Stimulated activated CD4-positive, alpha-beta T cell treated with anti-CD3 and anti-CD28 coated beads, Interleukin-2, amount 100 ng/mL, for 4 hours (primary cell): ENCODE measurements at regions not wholly inside any gene's neighbourhood (a gene's known extent, or its start where the extent isn't known, plus 50 kb on each side); places are given as distances from the start of the nearest gene placed in this dataset.
"Not testable (repeated sequence)": the region's sequence is repeated elsewhere in the genome, so short reads cannot be mapped to it uniquely, and the experiment has no call there.

Experiments
- DNase-seq: peaks from one replicate; pipeline ENCODE4 v3.0.0-alpha.2; 2020; ENCODE audit warnings: low read depth

DNA sequence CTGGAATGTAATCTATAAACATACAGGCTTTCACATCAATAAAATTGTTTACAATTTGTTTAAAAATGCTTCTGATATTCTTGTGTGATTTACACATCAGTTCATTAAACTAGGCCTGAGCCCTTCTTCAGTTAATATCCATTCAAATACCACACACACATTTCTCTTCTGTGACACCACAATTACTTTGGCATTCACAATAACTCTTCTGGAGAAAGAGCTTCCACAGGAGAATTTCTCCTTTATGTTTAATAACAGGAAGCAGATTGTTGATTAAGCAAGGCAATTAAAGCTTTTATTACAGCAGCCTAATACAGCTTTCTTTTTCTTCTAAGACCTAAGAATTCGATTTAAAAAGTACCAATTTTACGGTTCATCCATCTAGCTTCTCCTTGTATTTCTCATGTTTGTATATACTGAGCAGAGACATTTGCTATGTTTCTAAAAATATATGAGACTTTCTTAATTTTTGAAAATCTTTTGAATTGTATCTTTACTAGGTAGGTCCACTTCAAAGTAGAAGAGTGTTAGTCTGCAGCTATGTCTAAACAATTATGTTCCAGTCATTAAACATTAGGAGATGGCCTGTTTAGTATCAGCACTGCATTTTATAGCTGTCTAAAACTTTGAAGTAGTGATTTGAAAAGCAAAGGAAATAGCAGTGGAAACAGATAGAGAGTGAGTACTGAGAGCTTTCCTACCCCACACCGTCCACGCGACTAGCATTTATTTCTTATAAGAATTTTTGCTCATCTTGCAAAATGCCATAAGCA lies 511.1 kb upstream of the UBE2E2 start:
- DNase-seq, result no peak

DNA sequence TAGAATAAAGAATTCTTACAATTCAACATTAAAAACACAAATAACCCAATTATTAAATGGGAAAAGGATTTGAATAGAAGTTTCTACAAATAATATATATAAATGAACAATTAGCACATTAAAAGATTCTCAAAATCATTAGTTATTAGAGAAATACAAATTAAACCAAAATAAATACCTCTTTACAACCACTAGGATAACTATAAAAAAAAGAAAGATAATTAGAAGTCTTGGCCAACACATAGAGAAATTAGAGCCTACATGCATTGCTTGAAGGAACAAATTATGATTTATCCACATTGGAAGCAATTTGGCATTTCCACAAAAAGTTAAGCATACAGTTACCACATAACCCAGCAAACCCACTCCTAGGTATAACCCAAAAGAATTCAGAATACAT lies 502.3 kb upstream of the UBE2E2 start:
- no peak for DNase-seq

DNA sequence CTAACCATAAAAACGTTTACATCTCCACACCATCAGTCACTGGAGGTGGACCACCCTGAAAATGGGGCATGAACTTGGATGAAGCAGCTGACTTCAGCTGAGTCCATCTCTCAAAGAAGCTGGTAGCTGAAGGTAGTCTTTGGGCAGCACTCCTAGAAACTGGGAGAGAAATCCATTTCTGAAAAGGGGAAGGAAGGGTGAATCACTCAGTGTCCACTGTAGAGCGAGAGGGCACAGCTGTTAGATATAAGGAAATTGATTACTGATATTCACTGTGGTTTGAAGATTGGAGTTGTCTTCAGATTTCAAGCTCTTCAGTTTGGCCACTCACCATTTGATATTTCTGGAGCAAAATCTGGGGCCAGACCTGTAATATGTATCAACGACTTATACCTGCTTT lies 499.0 kb upstream of the UBE2E2 start:
- no peak for DNase-seq

DNA sequence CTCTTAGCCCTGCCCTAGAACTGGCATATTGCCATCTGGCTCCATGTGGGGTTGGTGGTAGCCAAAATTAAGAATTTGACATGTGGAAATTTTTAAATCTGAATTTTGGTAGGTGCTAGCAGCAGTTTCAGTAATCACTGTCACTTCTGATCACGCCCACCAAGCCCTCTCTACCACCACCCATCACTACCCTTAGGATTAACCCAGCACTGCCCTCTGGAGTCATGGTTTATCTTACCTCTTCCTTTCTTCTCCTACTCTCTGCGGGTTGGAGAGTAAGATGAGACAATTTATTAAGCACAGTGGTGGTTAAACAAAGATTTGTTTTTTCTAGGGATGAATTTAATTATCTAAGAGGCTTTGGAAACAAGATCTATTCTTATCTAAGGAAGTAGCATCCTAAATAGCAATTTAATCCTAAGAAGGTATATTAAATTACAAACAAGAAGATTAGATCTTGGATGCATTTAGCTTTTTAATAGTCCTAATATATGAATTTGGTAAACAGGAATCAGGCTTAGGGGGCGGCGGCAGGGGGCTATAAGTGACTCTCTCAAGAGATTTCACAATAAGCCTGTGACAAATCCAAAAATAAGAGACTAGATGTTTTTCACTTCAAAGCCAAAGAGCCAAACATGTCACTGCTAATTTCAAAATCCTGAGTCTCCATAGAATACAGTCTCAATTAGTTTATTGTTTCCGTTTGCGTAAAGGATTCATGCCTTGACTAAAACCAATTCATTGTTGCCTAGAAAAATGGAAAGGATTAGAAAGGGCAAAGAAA lies 498.4 kb upstream of the UBE2E2 start:
- DNase-seq, result no peak

DNA sequence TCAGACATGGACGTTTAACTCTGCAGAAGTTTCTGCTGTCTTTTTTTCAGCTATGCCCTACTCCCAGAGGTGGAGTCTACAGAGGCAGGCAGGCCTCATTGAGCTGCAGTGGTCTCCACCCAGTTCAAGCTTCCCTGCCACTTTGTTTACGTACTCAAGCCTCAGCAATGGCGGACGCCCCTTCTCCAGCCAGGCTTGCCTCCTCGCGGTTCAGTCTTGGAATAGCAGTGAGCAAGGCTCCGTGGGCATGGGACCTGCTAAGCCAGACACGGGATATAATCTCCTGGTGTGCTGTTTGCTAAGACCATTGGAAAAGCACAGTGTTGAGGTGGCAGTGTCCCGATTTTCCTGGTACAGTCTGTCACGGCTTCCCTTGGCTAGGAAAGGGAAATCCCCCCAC lies 496.2 kb upstream of the UBE2E2 start:
- DNase-seq, result not testable (repeated sequence)

DNA sequence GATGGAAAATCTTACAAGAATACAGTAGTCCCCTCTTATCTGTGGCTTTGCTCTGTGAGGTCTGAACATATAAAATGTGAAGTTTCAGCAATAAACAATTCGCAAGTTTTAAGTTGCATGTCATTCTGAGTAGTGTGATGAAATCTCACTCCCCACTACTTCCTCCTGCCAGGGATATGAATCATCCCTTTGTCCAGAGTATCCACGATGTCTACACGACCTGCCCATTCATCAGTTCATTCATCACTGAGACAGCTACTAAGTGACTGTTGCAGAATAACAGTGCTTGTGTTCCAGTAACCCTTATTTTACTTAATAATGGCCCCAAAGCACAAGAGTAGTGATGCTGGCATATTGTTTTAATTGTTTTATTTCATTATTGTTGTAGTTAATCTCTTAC lies 489.2 kb upstream of the UBE2E2 start:
- DNase-seq, result no peak

DNA sequence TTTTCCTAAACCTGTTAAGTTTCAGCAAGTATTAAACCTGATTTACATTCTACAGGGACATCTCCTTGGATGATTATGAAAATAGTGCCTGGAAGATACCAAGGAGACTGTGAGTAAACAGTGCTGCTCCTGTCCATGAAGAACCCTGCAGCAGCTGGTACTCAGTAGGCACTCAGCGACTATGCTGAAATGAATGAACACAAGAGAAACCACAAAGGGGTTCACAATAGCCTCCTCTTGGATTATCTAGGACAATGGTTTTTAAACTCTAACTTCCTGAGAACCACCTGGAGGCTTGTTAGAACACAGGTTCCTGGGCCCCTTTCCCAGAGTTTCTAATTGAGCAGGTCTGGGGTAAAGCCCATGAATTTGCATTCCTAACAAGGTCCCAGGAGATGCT lies 488.4 kb upstream of the UBE2E2 start:
- DNase-seq, result no peak

DNA sequence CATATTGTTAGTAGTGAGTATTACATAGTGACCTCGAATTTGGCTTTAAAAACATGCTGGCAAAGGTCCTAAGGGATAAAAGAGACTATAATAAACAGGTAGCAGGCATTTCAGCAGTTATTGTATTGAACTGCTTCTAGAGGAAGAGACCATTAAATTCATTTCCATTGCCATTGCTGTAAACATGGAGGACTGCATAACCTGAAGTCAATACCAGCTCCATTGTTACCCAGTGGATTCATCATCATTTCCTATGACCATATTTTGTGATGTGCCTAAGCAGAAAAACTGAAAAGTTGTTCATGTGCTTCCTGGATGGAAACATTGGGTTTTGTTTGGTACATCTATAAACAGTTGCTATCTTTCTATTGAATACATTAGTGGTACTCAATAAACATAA lies 482.5 kb upstream of the UBE2E2 start:
- no peak for DNase-seq

DNA sequence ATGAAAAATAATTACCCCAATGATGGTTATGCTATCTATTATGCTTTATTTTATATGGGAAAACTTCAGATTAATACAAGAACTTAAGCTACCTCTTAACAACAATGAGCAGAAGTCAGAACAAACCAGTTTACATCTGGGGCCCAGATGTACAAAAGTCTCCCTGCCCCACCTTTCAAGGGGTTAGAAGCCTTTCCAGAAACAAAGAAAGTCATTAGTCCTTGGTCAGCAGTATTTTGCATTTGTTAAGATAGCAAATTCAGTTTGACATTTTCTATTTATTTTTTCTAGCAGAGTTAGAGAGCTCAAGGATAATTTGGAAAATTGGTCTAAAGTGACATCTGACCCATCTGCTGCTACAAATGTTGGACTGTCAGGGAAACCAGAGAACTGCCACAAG lies 478.7 kb upstream of the UBE2E2 start:
- no peak for DNase-seq

DNA sequence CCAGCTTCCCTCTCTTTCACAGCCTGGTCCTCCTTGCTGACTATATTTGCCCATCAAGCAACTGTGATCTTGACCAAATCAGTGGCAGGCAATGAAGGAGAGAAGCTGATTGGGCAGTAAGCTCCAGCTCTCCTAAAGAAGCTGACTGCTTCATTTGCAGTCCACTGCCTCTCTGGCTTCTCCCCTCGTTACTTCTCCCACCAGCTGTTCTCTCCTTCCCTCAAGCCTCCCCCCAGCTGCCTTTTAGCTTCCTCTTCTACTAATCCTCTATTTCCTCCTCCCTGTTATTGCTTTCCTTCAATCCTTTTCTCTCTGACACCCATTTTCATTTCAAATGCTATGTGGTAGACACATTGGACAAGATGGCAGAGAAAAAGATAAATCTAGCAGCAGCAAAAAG lies 474.7 kb upstream of the UBE2E2 start:
- DNase-seq, result no peak

DNA sequence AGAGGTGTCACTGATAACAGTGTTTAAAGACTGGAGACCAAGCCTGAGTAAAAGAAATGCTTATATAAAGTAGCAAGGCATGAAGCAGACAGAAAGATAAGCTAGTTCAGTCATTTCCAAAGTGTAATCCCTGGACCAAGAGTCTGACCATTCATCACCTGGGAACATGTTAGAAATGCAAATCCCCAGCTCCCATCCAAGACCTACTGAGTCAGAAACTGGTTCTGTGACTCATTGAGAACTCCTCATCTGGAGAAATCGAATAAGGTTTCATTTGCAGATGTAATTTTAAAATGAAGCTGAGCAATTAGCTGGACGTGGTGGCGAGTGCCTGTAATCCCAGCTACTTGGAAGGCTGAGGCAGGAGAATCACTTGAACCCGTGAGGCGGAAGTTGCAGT lies 473.9 kb upstream of the UBE2E2 start:
- DNase-seq, result no peak

DNA sequence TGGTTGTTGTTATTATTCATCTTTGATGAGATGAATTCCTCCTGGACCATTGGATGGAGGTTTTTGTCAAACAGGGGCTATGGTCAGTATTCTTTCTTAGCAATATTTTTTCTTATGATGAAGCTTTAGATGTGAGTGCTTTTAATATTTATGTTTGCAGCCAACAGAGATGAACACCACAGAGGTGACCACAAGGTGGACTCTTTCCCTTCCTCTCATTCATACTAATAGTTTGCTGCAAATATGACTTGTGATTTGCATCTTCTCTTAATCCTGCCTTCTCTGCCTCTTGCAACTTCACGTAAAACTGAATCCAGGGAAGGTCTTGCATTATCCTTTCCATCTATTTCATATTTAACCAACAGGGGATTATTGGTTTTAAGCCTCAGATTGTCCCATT lies 473.1 kb upstream of the UBE2E2 start:
- DNase-seq, result no peak

DNA sequence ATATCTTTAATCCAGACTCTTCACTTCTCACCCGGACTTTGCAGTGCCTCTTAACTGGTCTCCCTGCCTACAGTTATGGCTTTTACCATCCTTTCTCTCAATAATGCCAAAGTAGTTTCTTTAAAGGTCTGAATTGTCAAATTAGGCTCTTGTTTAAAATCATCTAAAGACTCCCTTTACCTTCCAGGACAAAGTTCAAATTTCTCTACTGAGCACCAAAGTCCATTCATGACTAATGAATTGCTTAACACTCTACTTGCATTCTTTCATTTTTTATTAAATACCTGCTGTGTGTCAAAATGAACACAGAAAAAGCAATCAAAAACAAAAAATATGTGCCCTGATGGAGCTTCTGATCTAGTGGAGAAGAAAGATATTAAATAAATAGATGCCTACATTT lies 472.4 kb upstream of the UBE2E2 start:
- no peak for DNase-seq

DNA sequence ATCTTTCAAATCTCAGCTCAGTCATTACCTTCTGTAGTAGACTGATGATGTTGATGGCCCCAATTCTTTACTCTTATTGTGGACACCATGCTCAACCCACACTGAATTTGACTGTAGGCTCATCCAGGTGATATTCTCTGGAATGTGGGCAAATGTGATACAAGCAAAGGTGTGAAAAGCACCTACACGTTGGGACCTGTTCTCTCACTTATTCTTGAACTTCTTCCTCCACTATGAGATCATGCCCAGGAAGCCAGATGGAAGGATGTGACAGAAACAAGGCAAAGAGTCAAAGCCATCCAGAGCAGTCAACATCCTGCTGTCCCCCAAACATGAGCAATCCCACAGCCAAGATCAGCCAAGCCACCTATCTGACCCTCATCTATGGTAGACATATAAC lies 471.2 kb upstream of the UBE2E2 start:
- no peak for DNase-seq

DNA sequence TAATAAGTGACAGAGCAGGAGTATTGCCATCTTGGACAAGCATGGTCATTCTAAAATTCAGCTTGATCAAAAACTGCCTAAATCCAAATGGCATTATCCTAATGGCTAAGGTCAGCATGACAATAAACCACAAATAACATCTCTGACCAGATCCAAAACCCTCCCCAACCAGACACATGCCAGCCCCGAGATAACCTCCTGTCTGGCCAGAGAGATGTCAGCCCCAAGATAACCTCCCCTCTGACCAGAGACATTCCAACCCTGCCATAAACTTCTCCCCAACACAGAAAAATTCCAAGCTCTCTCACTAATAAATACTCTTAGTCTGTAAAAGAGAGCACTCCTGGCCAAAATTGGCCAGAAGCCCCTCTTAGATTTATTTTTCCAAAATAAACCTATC lies 470.5 kb upstream of the UBE2E2 start:
- DNase-seq, result no peak

DNA sequence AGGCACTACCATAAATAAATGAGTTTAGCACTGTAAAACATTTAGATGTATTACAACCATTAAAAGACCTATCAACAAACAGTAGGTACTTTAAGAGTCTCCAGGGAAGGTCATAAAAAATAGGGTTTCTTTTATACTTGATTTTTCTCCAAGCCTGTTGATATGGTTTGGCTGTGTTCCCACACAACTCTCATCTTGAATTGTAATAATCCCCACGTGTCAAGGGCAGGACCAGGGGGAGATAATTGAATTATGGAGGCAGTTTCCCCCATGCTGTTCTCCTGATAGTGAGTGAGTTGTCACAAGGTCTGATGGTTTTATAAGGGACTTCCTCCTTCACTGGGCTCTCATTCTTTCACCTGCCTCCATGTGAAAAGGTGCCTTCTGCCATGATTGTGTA lies 468.9 kb upstream of the UBE2E2 start:
- no peak for DNase-seq

DNA sequence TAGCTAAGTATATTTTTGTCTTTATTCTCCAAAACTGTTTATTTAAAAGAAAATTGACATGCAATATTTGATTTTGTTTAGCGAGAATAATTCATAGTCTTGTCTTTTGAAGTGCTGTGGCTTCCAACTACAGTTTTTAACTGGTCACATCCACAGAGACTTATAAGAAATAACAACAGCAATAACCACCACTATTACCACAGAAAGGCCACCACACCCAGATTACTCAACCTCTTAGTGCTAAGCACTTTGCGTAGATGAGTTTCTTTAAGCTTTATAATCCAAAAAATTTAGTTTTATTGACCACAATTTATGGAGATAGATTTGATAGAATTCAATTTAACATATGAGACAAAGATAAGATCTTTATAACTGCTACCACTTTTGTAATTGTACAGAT lies 468.4 kb upstream of the UBE2E2 start:
- no peak for DNase-seq

DNA sequence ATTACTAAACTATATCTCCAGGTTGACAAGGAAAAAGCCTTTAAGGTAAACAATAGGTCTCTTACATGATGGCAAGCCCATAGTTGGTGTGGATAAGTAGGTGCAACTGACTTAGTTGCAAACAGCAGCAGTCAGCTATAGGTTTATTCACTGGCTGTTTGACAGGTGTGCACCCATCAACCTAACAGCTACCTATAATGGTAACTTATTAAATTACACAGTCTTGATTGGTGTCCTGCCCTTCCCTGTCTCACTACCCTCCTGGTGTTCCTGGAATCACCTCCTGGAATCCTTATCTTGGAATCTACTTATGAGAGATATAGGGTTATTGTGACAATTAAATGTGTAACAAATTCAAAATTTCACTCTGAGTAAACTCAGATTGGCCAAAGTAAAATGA lies 467.8 kb upstream of the UBE2E2 start:
- no peak for DNase-seq

DNA sequence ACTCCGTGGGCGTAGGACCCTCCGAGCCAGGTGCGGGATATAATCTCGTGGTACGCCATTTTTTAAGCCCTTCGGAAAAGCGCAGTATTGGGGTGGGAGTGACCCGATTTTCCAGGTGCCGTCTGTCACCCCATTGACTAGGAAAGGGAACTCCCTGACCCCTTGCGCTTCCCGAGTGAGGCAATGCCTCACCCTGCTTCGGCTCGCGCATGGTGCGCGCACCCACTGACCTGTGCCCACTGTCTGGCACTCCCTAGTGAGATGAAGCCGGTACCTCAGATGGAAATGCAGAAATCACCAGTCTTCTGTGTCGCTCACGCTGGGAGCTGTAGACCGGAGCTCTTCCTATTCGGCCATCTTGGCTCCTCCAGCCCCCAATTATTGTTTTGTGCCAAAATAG lies 459.7 kb upstream of the UBE2E2 start:
- not testable (repeated sequence) for DNase-seq

DNA sequence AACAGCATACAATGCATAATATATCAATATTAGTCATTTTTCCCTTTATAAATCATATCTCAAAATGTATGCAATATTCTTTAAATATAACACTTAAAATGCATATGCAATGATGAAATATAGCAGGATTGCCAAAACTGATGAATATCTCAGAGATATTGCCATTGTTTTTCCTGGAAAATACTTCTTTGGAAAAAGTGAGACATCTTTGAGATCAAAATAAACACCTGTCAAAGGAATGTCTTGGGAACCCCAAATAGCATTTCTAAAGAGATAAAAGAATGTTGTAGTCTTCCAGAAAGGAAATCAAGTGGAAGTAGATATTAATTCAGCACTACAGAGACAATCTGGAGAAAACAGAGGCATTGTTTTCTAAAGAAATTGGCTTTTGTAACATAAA lies 457.8 kb upstream of the UBE2E2 start:
- DNase-seq, result no peak

DNA sequence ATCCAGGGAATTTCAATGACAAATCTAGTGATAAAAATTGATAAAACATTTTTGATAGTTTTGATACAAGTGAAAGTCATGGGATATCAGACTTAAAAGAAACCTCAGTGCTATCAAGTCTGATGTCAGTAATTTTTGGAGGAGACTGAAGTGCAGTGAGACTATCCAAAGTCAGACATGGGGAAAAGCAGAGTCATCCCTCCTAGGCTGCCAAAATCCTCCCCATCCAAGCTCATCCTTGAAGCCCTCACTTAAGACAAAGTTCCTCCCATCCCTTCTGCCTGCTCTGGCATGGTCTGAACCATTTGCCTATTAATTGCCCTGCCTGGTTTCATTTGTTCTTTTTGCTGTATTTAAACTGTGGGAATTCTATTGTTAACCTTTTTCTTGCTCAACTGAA lies 456.9 kb upstream of the UBE2E2 start:
- no peak for DNase-seq

DNA sequence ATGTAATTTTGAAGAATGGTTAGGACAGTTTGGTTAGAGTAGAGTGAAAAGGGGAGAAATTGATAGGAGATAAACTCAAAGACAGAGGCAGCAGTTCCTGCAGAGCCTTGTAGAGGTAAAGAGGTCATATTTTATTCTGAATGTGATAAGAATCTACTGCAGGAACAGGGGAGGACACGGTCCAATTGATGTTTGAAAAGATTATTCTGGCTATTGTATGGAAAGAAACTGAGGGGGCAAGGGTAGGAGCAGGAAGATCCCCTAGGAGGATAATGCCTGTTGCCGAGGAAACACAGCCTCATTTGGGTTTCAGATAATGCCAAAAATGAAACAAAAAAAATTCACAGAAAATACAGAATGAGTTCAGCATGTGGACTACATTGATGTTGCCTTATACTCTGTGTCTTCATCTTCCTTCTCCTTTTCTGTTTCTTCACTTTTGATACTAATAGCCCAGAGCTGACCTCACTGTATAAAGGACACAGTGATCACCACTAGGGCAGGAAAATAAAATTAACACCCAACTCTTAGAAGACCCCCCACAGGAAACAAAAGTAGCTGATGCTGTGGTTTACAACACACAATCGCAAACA lies 454.6 kb upstream of the UBE2E2 start:
- DNase-seq, result no peak

DNA sequence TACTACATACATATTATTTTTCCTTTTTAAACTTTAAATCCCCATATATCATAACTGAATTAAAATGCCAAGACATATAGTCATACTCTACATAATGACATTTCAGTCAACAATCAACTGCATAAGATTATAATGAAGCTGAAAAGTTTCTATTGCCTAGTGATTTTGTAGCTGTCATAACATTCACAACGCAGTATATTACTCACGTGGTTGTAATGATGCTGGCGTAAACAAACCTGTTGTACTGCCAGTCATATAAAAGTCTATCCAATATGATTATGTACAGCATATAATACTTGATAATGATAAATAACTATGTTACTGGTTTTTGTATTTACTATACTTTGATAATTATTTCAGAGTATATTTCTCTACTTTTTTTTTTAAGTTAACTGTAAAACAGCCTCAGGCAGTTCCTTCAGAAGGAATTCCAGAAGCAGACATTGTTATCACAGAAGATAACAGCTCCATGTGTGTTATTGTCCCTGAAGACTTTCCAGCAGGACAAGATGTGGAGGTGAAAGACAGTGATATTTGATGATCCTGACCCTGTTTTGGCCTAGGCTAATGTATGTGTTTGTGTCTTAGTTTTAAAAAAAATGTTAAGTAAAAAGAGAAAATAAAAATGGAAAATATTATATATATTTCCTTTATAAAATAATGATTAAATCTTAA lies 443.4 kb upstream of the UBE2E2 start:
- no peak for DNase-seq
